ENCODE measurements at regions not wholly inside any gene's neighbourhood (a gene's known extent, or its start where the extent isn't known, plus 50 kb on each side); places are given as distances from the start of the nearest gene placed in this dataset.

- intact Hi-C loops (cut with DNase I), result no loop called here
- ATAC-seq, result no peak
- TF ChIP-seq CTCF (IDR thresholded peaks at IDR 0.05), result no peak
Measured at GRCh38 chr16:49055824-49056545, 225.7 kb downstream of the CBLN1 start.

GRCh38 chr16:49055291-49055690 lies 226.3 kb downstream of the CBLN1 start:
- ATAC-seq (peak in 1 of 4 donors; percentile 39), DNase-seq (no peak)
- H3K36me3 ChIP-seq (ENCODE audit: insufficient read depth in 1 of 2, low read depth in 1 of 2), result no peaks in the 10 kb centered on the region
- H3K27me3 ChIP-seq (ENCODE audit: insufficient read depth in 3 of 3, low read length in 2 of 3), result no peaks in the 10 kb centered on the region
- no peaks in the 10 kb centered on the region for H3K9me3 ChIP-seq
- no peak overlapping the region for H3K4me3 ChIP-seq
- intact Hi-C loops (cut with DNase I), result no loop called here
- H3K27ac ChIP-seq, result no peak overlapping the region
- no peak for TF ChIP-seq CTCF (IDR thresholded peaks at IDR 0.05)
- 66 to 76% (median 76%) methylated on average over 5 of the region's 5 CpGs for WGBS, 3 donors
- no peaks in the 10 kb centered on the region for H3K4me1 ChIP-seq

More at GRCh38 chr16:49055824-49056545, 225.7 kb downstream of the CBLN1 start:
- Histone ChIP-seq H3K27ac (no peak overlapping the region), H3K36me3 (ENCODE audit: insufficient read depth in 1 of 2, low read depth in 1 of 2) (no peaks in the 10 kb centered on the region), H3K4me3 (no peak overlapping the region), H3K4me1 (peaks cover 3% of the 10 kb centered on the region), H3K9me3 (no peaks in the 10 kb centered on the region), H3K27me3 (ENCODE audit: insufficient read depth in 3 of 3, low read length in 2 of 3) (no peaks in the 10 kb centered on the region)
- no peak for DNase-seq
- WGBS, 3 donors, result 74 to 82% (median 82%) methylated on average over 6 of the region's 6 CpGs

- no peak for ATAC-seq
- TF ChIP-seq CTCF (IDR thresholded peaks at IDR 0.05), result no peak
- Histone ChIP-seq H3K4me1 (no peaks in the 10 kb centered on the region), H3K9me3 (no peaks in the 10 kb centered on the region), H3K36me3 (ENCODE audit: insufficient read depth in 1 of 2, low read depth in 1 of 2) (no peaks in the 10 kb centered on the region), H3K4me3 (no peak overlapping the region), H3K27ac (no peak overlapping the region), H3K27me3 (ENCODE audit: insufficient read depth in 3 of 3, low read length in 2 of 3) (no peaks in the 10 kb centered on the region)
- intact Hi-C loops (cut with DNase I), result no loop called here
- DNase-seq, result no peak
- 84 to 90% (median 90%) methylated on average over 5 of the region's 5 CpGs for WGBS, 3 donors
Measured at GRCh38 chr16:49054606-49055005, 227.0 kb downstream of the CBLN1 start.

GRCh38 chr16:49052846-49053245 lies 228.8 kb downstream of the CBLN1 start:
- intact Hi-C loops (cut with DNase I), result no loop called here
- ATAC-seq, result no peak

More at GRCh38 chr16:49052846-49053245, 228.8 kb downstream of the CBLN1 start:
- Histone ChIP-seq H3K9me3 (no peaks in the 10 kb centered on the region), H3K4me1 (no peaks in the 10 kb centered on the region), H3K27ac (no peak overlapping the region), H3K36me3 (ENCODE audit: insufficient read depth in 1 of 2, low read depth in 1 of 2) (no peaks in the 10 kb centered on the region), H3K4me3 (no peak overlapping the region), H3K27me3 (ENCODE audit: insufficient read depth in 3 of 3, low read length in 2 of 3) (no peaks in the 10 kb centered on the region)
- WGBS, 3 donors, result 87 to 88% (median 88%) methylated on average over 9 of the region's 9 CpGs
- no peak for DNase-seq
- no peak for TF ChIP-seq CTCF (IDR thresholded peaks at IDR 0.05)

All from psoas muscle (tissue), 7 donors.